ENCODE measurements at regions not wholly inside any gene's neighbourhood (a gene's known extent, or its start where the extent isn't known, plus 50 kb on each side); places are given as distances from the start of the nearest gene placed in this dataset.

DNA sequence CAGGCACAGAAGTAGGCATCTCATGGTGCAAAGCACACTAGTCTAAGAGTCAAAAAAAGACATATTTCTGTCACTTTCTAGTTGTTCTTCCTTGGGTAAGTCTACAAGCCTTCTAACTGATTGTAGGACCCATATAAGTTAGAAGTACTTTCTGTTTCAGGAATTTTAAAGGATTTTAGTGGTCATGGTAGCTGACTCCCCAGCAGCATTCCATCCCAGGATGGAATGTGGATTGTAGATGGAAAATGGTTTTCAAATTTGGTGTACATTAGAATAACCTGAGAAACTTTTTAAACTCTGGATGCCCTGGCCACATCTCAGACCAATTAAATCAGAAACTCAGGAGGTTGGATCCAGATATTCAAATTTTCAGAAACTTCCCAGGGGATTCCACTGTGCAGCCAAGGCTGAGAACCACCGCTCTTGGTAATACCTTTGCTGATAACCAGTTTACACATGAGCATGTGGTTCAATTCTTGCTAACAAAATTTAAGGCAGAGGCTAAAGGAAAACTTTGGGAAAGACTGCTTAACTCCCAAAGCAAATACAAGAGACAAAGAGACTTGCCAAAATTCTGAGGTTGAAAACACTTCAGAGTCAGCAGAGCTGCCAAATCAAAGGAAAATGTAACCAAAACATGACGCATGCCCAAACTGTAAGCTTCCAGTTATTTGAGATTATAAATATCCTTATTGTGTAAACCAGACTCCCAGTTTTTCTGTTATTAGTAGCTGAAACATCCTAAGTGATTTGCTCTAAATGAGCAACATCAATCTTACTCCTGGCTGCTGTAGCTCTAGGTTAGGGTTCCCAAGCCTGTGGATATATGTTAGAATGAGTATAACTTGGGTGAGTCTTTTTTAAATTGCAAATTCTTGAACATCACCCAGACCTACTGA, 145.4 kb upstream of the MTAP start:
- H3K27me3 ChIP-seq (ENCODE audit: control insufficient read depth, insufficient read depth, low read length, poor library complexity, severe bottlenecking): no peaks in the 10 kb centered on the region
- no peaks in the 10 kb centered on the region for H3K36me3 ChIP-seq (ENCODE audit: control insufficient read depth, insufficient read depth, low read length)
- H3K4me3 ChIP-seq (ENCODE audit: insufficient read depth, low read depth, low read length): no peak overlapping the region
- 87 to 93% methylated on average over 2 of the region's 2 CpGs for WGBS, 2 experiments
- H3K27ac ChIP-seq (ENCODE audit: insufficient read depth, low read depth, low read length, poor library complexity, severe bottlenecking): no peak overlapping the region
- no peaks in the 10 kb centered on the region for H3K4me1 ChIP-seq (ENCODE audit: control insufficient read depth, insufficient read depth, low read length)
- no peaks in the 10 kb centered on the region for H3K9me3 ChIP-seq (ENCODE audit: control insufficient read depth, low read length)

DNA sequence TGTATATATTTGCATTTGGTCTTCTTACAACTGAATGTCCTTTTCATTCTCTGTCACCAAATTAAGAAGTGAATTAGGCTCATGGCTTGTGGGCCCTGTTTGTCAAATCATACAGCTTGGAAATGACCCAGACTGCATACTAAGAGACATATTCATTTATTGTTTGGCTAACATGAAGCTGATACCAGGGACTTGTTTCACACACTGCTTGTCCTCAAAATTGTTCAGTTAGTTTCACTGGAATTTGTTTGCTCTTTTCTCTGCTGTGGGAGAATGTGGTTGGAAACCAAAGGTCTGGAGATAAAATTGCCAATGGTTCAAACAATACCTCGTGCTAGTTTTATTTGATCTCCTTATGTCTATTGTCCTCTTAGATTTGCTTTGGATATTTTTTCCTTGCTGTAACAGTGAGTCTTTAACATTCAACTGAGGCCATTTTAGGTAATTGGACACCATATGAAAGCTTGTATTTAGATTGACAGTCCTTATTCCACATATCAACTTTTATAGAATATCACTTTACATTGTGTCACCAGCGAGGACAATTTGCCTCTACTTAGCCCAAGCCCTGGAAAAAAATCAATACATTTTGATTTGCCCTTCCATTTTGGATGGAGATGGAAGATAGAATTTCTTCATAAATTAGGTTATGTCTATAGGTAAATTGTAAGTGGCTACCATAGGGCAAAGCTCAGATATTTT, 144.3 kb upstream of the MTAP start:
- Histone ChIP-seq H3K27ac (ENCODE audit: insufficient read depth, low read depth, low read length, poor library complexity, severe bottlenecking) (no peak overlapping the region), H3K36me3 (ENCODE audit: control insufficient read depth, insufficient read depth, low read length) (no peaks in the 10 kb centered on the region), H3K4me3 (ENCODE audit: insufficient read depth, low read depth, low read length) (no peak overlapping the region), H3K27me3 (ENCODE audit: control insufficient read depth, insufficient read depth, low read length, poor library complexity, severe bottlenecking) (no peaks in the 10 kb centered on the region), H3K9me3 (ENCODE audit: control insufficient read depth, low read length) (no peaks in the 10 kb centered on the region), H3K4me1 (ENCODE audit: control insufficient read depth, insufficient read depth, low read length) (no peaks in the 10 kb centered on the region)
- 74 to 100% methylated on average over 2 of the region's 2 CpGs for WGBS, 2 experiments

DNA sequence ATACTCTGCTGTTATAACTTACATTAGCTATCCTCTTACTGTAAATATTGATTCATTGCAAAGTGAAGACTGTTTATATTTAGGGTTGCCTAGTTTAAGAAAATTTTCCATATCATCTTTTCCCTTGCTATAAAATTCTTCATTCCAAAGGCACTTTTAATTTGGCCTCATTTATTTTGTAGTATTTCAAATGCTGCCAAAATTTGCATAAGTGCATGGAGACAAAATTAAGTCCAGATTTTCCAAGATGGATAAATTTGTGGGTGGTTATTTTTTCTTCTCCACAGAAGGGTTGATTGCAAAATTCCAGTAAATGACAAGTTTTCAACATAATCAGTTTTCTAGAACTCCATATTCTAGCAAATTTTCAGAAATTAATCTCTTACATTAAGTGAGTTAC, 141.5 kb upstream of the MTAP start:
- H3K36me3 ChIP-seq (ENCODE audit: control insufficient read depth, insufficient read depth, low read length): no peaks in the 10 kb centered on the region
- no peaks in the 10 kb centered on the region for H3K27me3 ChIP-seq (ENCODE audit: control insufficient read depth, insufficient read depth, low read length, poor library complexity, severe bottlenecking)
- no peak overlapping the region for H3K4me3 ChIP-seq (ENCODE audit: insufficient read depth, low read depth, low read length)
- H3K4me1 ChIP-seq (ENCODE audit: control insufficient read depth, insufficient read depth, low read length): no peaks in the 10 kb centered on the region
- no peak overlapping the region for H3K27ac ChIP-seq (ENCODE audit: insufficient read depth, low read depth, low read length, poor library complexity, severe bottlenecking)
- H3K9me3 ChIP-seq (ENCODE audit: control insufficient read depth, low read length): no peaks in the 10 kb centered on the region

DNA sequence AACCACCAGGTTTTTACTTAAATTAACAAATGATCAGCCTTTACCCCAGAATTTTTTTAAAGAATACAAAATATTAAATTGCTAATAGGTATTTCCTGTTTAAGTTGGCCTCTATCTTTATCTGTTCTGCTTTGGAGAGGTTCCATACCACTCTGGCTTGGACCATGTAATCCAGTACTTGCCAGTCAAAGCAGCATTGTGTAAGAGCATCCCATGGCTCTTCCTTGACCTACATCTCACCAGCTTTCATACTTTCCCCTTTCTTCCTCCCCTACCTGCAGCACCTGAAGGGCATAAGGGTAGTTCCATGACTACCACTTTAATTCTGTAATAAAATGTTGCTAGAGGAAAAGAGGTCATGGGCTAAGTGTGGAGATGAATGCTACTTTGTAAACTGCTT, 140.8 kb upstream of the MTAP start:
- no peaks in the 10 kb centered on the region for H3K36me3 ChIP-seq (ENCODE audit: control insufficient read depth, insufficient read depth, low read length)
- no peak overlapping the region for H3K27ac ChIP-seq (ENCODE audit: insufficient read depth, low read depth, low read length, poor library complexity, severe bottlenecking)
- no peaks in the 10 kb centered on the region for H3K27me3 ChIP-seq (ENCODE audit: control insufficient read depth, insufficient read depth, low read length, poor library complexity, severe bottlenecking)
- no peak overlapping the region for H3K4me3 ChIP-seq (ENCODE audit: insufficient read depth, low read depth, low read length)
- H3K4me1 ChIP-seq (ENCODE audit: control insufficient read depth, insufficient read depth, low read length): no peaks in the 10 kb centered on the region
- no peaks in the 10 kb centered on the region for H3K9me3 ChIP-seq (ENCODE audit: control insufficient read depth, low read length)

DNA sequence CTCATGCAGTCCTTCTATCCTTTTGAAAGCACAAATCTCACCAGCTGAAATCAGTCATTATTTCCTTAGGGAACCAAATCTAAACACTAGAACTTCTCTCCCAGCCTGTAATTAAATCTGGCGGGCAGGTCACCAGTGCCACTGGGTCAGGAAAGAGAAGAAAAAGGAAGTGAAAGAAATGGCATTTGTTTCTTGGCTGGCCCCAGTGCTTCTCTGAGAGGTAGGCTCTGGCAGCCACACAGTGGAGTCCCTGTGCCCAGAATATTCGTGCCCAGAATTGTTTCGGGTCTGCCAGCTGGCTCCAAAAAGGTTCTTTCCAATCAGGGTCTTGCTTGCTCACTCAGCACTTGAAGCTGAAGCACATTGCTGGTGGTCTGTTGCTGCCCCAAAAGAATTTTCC, 133.9 kb upstream of the MTAP start:
- WGBS, 2 experiments: 89% methylated on average over 3 of the region's 3 CpGs
- Histone ChIP-seq H3K4me3 (ENCODE audit: insufficient read depth, low read depth, low read length) (no peak overlapping the region), H3K36me3 (ENCODE audit: control insufficient read depth, insufficient read depth, low read length) (no peaks in the 10 kb centered on the region), H3K27ac (ENCODE audit: insufficient read depth, low read depth, low read length, poor library complexity, severe bottlenecking) (no peak overlapping the region), H3K4me1 (ENCODE audit: control insufficient read depth, insufficient read depth, low read length) (no peaks in the 10 kb centered on the region), H3K27me3 (ENCODE audit: control insufficient read depth, insufficient read depth, low read length, poor library complexity, severe bottlenecking) (no peaks in the 10 kb centered on the region), H3K9me3 (ENCODE audit: control insufficient read depth, low read length) (no peaks in the 10 kb centered on the region)

DNA sequence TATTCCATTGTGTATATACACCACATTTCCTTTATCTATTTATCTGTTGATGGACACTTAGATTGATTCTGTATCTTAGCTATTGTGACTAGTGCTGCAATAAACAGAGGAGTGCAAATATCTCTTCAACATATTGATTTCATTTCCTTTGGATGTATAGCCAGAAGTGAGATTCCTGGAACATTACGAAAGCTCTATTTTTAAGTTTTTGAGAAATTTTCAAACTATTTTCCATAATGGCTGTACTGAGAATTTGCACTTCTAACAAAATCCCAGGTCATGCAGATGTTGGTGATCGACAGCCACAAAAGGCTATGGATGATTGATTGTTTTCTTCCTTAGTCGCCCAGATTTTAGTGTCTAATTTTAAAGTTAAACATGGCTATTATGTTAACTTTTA, 132.7 kb upstream of the MTAP start:
- WGBS, 2 experiments: 97 to 100% methylated on average over 3 of the region's 3 CpGs
- no peaks in the 10 kb centered on the region for H3K27me3 ChIP-seq (ENCODE audit: control insufficient read depth, insufficient read depth, low read length, poor library complexity, severe bottlenecking)

DNA sequence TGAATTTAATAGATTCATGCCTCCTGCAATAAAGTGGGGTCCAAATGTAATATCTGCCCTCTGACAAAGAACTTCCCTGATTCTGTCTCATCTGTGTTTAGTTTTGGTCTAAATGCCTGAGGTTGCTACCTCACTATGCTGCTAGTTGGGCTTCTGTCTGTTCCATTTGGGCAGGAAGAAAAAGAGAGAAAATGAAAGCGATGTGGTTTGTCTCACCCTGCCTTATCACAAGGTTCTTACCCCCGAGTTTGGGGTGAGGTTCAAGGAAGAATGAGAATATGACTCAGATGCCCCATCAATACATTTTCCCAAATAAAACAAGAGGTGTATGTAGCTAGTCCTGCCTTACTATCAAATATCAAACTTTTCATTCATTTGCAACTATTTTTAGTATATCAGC, 132.1 kb upstream of the MTAP start:
- no peak overlapping the region for H3K4me3 ChIP-seq (ENCODE audit: insufficient read depth, low read depth, low read length)
- WGBS, 2 experiments: 90 to 100% methylated on average over 1 to 2 of the region's 2 CpGs
- H3K4me1 ChIP-seq (ENCODE audit: control insufficient read depth, insufficient read depth, low read length): no peaks in the 10 kb centered on the region
- no peaks in the 10 kb centered on the region for H3K36me3 ChIP-seq (ENCODE audit: control insufficient read depth, insufficient read depth, low read length)
- no peak overlapping the region for H3K27ac ChIP-seq (ENCODE audit: insufficient read depth, low read depth, low read length, poor library complexity, severe bottlenecking)
- H3K27me3 ChIP-seq (ENCODE audit: control insufficient read depth, insufficient read depth, low read length, poor library complexity, severe bottlenecking): no peaks in the 10 kb centered on the region
- no peaks in the 10 kb centered on the region for H3K9me3 ChIP-seq (ENCODE audit: control insufficient read depth, low read length)

More for the DNA sequence above, 132.7 kb upstream of the MTAP start:
- Histone ChIP-seq H3K9me3 (ENCODE audit: control insufficient read depth, low read length) (no peaks in the 10 kb centered on the region), H3K36me3 (ENCODE audit: control insufficient read depth, insufficient read depth, low read length) (no peaks in the 10 kb centered on the region), H3K4me3 (ENCODE audit: insufficient read depth, low read depth, low read length) (no peak overlapping the region), H3K27ac (ENCODE audit: insufficient read depth, low read depth, low read length, poor library complexity, severe bottlenecking) (no peak overlapping the region), H3K4me1 (ENCODE audit: control insufficient read depth, insufficient read depth, low read length) (no peaks in the 10 kb centered on the region)

DNA sequence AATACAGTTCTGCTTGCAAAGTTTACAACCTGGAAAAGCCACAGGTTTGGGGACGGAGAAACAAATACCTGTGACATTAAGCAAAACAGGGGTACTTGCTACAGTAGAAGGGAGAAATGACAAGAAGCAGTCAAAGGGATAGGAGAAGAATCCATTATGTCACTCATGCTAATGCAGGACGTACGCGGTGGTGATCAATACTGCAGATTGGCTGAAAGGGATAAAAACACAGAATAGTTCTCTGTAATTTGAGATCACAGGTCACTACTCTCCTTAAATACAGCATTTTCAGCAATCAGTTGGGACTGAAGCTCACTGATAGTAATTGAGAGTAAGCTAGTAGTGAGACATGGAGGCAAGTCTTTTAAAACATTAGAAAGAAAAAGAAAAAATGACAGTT, 130.3 kb upstream of the MTAP start:
- no peaks in the 10 kb centered on the region for H3K9me3 ChIP-seq (ENCODE audit: control insufficient read depth, low read length)
- no peak overlapping the region for H3K27ac ChIP-seq (ENCODE audit: insufficient read depth, low read depth, low read length, poor library complexity, severe bottlenecking)
- H3K27me3 ChIP-seq (ENCODE audit: control insufficient read depth, insufficient read depth, low read length, poor library complexity, severe bottlenecking): no peaks in the 10 kb centered on the region
- WGBS, 2 experiments: 45 to 55% methylated on average over 4 of the region's 4 CpGs
- H3K36me3 ChIP-seq (ENCODE audit: control insufficient read depth, insufficient read depth, low read length): no peaks in the 10 kb centered on the region
- H3K4me1 ChIP-seq (ENCODE audit: control insufficient read depth, insufficient read depth, low read length): no peaks in the 10 kb centered on the region
- no peak overlapping the region for H3K4me3 ChIP-seq (ENCODE audit: insufficient read depth, low read depth, low read length)

DNA sequence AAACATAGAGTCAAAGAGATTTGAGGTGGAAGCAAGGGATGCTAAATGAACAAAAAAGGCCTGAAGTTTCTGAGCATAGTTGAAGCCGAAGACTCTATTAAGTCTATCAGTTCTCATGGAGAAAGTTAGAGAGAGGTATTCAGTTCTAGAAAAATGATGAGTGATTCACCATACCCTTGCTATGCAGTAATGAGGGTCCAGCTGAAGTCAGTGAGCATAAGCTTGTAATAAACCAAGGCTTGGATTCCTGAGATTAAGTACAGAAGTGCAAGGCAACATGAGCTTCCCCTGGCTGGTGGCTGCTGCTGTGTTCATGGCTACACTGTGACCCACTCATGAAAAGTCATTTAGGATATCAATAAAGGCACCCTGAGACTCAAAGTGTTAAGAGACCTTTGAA, 129.7 kb upstream of the MTAP start:
- 90 to 98% methylated on average over 1 of the region's 1 CpG for whole genome bisulfite sequencing, 2 experiments
- H3K36me3 ChIP-seq (ENCODE audit: control insufficient read depth, insufficient read depth, low read length): no peaks in the 10 kb centered on the region
- H3K27me3 ChIP-seq (ENCODE audit: control insufficient read depth, insufficient read depth, low read length, poor library complexity, severe bottlenecking): no peaks in the 10 kb centered on the region
- H3K9me3 ChIP-seq (ENCODE audit: control insufficient read depth, low read length): no peaks in the 10 kb centered on the region
- H3K27ac ChIP-seq (ENCODE audit: insufficient read depth, low read depth, low read length, poor library complexity, severe bottlenecking): no peak overlapping the region
- H3K4me1 ChIP-seq (ENCODE audit: control insufficient read depth, insufficient read depth, low read length): no peaks in the 10 kb centered on the region
- no peak overlapping the region for H3K4me3 ChIP-seq (ENCODE audit: insufficient read depth, low read depth, low read length)

DNA sequence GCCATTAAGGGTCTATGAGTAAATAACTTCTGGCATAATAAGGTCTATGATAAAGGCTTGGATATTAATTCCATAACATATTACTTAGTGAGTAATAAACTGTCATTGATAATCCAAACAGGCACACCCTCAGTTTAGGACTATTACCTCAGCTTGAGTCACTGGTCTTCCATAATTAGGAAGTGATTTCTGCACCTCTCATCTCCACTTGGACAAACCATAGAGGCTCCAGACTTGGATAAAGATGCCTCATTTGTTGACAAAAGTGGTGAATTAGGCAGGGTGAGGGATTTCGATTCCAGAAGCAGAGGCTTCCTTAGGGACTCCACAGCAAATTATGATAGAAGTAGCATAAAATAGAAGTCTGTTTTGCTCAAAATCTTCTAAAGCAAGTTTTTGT, 127.5 kb upstream of the MTAP start:
- Histone ChIP-seq H3K9me3 (ENCODE audit: control insufficient read depth, low read length) (no peaks in the 10 kb centered on the region), H3K4me1 (ENCODE audit: control insufficient read depth, insufficient read depth, low read length) (no peaks in the 10 kb centered on the region), H3K4me3 (ENCODE audit: insufficient read depth, low read depth, low read length) (no peak overlapping the region), H3K27ac (ENCODE audit: insufficient read depth, low read depth, low read length, poor library complexity, severe bottlenecking) (no peak overlapping the region), H3K36me3 (ENCODE audit: control insufficient read depth, insufficient read depth, low read length) (no peaks in the 10 kb centered on the region), H3K27me3 (ENCODE audit: control insufficient read depth, insufficient read depth, low read length, poor library complexity, severe bottlenecking) (no peaks in the 10 kb centered on the region)
- 93 to 100% methylated on average over 1 of the region's 1 CpG for WGBS, 2 experiments

Data from ectodermal cell (in vitro differentiated cells).